Neutrophil (primary cell): ENCODE measurements at regions not wholly inside any gene's neighbourhood (a gene's known extent, or its start where the extent isn't known, plus 50 kb on each side); places are given as distances from the start of the nearest gene placed in this dataset.

Experiments used
- H3K27ac ChIP-seq: fragments of 200-600 bp; sonication (generic); 2 replicates; pipeline ENCODE4 v1.5.1; 2016; ENCODE audit warnings: mild to moderate bottlenecking, moderate library complexity
- H3K27me3 ChIP-seq: fragments of 200-600 bp; sonication (generic); 2 replicates; pipeline ENCODE4 v1.6.0; 2016; ENCODE audit warnings: mild to moderate bottlenecking
- H3K36me3 ChIP-seq: fragments of 200-600 bp; sonication (generic); 2 replicates; pipeline ENCODE4 v1.5.1; 2017
- H3K4me1 ChIP-seq, 2 experiments: fragments of 200-600 bp in 1 of 2; sonication (generic) in 1 of 2; 1 replicate in 1 of 2; 2 replicates in 1 of 2; pipeline versions ENCODE4 v1.5.1 to v1.6.1; 2013 to 2016; ENCODE audit warnings: low read depth in 1 of 2, low read length in 1 of 2, mild to moderate bottlenecking in 1 of 2, moderate library complexity in 1 of 2; ENCODE audit not compliant: control insufficient read depth in 1 of 2, insufficient read depth in 1 of 2
- H3K4me3 ChIP-seq, 2 experiments: fragments of 200-600 bp in 1 of 2; sonication (generic) in 1 of 2; 1 replicate in 1 of 2; 2 replicates in 1 of 2; pipeline ENCODE4 v1.5.1; 2013 to 2016; ENCODE audit warnings: low read depth in 1 of 2, low read length in 1 of 2, mild to moderate bottlenecking in 1 of 2, moderate library complexity in 1 of 2
- H3K9me3 ChIP-seq: fragments of 200-600 bp; sonication (generic); 2 replicates; pipeline ENCODE4 v1.5.1; 2016
- TF ChIP-seq, protein P1 (sequence below): fragments of 200-600 bp; sonication (generic); IDR thresholded peaks from 2 replicates; pipeline ENCODE4 v1.5.1; 2016; ENCODE audit warnings: antibody characterized with exemption

DNA sequence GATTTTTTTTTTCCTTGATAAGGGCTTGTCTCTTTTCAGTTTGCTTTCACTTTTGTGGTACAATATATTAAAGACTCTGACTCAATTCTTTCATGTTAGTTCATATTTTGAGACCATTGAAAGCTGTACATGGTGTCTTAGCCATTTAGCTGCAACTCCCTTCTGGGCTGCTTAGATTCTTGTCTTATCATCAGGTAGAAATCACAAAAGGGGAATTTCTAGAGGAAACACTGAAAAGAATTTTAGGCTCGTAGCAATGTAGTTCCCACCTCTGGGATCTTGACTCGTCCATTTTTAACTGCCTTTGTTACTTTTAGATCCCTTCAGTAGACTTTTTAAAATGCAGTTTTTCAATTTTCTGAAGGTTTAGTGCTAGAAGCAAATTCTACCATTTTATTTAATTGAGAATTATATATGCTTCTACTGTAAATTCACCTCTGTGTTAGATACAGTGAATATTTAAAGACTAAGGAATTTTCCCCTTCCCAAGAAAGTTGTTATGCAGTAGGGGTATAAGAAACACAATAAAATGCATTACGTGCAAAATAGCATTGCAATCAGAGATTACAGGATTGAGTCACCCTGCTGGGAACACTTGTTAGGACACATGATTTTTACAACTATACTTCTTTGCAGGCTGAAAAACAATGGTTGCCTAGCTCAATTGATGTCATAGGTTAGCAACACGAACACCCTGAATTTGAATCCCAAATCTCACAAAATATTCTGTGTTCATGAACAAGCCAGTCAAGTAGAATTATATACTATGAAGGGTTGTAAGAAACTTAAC is 772.7 kb downstream of the PDCD6IP start:
- Histone ChIP-seq H3K4me3 (no peak overlapping the region), H3K36me3 (no peaks in the 10 kb centered on the region), H3K27ac (no peak overlapping the region), H3K27me3 (no peaks in the 10 kb centered on the region), H3K9me3 (no peaks in the 10 kb centered on the region), H3K4me1 (no peaks in the 10 kb centered on the region)
- TF ChIP-seq, protein P1, sequence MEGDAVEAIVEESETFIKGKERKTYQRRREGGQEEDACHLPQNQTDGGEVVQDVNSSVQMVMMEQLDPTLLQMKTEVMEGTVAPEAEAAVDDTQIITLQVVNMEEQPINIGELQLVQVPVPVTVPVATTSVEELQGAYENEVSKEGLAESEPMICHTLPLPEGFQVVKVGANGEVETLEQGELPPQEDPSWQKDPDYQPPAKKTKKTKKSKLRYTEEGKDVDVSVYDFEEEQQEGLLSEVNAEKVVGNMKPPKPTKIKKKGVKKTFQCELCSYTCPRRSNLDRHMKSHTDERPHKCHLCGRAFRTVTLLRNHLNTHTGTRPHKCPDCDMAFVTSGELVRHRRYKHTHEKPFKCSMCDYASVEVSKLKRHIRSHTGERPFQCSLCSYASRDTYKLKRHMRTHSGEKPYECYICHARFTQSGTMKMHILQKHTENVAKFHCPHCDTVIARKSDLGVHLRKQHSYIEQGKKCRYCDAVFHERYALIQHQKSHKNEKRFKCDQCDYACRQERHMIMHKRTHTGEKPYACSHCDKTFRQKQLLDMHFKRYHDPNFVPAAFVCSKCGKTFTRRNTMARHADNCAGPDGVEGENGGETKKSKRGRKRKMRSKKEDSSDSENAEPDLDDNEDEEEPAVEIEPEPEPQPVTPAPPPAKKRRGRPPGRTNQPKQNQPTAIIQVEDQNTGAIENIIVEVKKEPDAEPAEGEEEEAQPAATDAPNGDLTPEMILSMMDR, result no peak

DNA sequence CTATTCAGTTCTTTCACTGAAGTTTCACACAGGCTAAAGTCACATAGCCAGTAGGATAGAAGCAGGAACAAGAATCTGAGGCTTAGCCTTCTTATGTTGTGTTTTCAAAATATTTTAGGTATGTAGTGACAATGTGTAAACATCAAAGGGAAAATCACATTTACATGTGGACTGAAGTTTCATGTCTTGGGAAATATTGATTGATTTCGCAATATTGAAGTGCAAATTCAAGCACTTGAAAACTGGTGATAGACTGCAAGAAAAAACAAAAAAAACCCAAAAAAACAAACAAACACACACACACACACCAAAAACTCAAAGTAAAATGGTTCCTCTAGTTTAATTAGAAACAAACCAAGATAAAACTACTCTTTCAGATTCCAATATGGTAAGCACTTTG is 773.3 kb downstream of the PDCD6IP start:
- Histone ChIP-seq H3K4me1 (no peaks in the 10 kb centered on the region), H3K4me3 (no peak overlapping the region), H3K36me3 (no peaks in the 10 kb centered on the region), H3K9me3 (no peaks in the 10 kb centered on the region), H3K27ac (no peak overlapping the region), H3K27me3 (no peaks in the 10 kb centered on the region)
- TF ChIP-seq, protein P1, result no peak

DNA sequence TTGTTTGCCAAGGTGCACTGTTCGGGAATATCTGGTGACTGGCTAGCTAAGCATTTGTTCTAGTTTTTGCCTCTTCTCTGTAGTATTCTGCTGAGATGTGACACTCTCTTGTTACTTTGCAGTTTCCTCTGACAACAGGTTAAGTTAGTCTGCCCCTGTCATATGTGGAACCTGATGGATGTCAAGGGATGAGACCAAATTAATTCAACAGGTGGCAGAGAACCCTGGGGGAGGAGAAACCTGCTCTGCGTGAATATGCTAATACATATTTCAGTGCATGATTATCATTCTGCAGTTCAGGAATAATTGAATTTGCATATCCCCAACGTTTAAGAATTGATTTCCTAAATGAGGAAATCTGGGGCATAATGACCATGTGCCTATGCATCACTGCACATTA is 777.3 kb downstream of the PDCD6IP start:
- Histone ChIP-seq H3K27ac (no peak overlapping the region), H3K36me3 (no peaks in the 10 kb centered on the region), H3K27me3 (no peaks in the 10 kb centered on the region), H3K9me3 (no peaks in the 10 kb centered on the region), H3K4me1 (no peaks in the 10 kb centered on the region), H3K4me3 (no peak overlapping the region)
- TF ChIP-seq, protein P1, result no peak

DNA sequence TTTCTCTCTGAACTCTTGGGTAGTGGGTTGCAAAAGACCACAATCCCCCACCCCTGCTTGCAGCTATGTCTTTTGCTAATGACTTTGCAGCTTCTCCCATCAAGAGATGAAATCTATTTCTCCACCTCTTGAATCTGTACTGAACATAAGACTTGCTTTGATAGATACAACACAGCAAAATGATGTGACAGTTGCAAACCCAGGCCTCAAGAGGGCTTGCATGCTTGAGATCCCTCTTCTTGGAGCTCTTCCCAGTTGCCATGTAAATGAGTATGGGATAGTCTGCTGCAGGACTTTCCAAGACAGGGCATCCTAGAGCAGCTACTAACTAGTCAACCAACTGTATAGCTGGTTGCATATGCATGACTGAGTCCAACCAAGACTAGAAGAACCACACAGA is 783.6 kb downstream of the PDCD6IP start:
- no peaks in the 10 kb centered on the region for H3K9me3 ChIP-seq
- no peaks in the 10 kb centered on the region for H3K4me1 ChIP-seq
- no peaks in the 10 kb centered on the region for H3K36me3 ChIP-seq
- TF ChIP-seq, protein P1, result no peak
- H3K27me3 ChIP-seq, result no peaks in the 10 kb centered on the region
- H3K27ac ChIP-seq, result no peak overlapping the region
- H3K4me3 ChIP-seq, result no peak overlapping the region

DNA sequence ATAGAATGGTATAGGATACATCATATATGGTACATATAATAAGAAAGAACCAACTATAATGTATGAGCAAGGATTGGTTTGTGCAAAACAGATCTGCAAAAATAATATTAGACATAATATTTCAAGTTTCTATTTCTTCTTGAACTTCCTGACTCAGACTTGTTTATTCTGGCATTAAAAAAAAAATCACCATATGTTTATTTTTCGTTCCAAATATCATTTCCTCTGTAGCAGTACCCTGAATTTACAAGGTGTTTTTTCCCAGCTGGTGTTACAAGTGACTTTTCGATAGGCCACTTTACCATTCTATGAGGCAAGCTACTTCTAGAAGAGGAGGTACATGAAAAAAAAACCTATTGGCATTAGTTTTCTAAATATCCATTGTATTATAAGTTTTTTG is 785.0 kb downstream of the PDCD6IP start:
- Histone ChIP-seq H3K27ac (no peak overlapping the region), H3K9me3 (no peaks in the 10 kb centered on the region), H3K27me3 (no peaks in the 10 kb centered on the region), H3K4me1 (no peaks in the 10 kb centered on the region), H3K36me3 (no peaks in the 10 kb centered on the region), H3K4me3 (no peak overlapping the region)
- TF ChIP-seq, protein P1, result no peak
